C1 segment of cervical spinal cord (tissue), 14 donors: ENCODE measurements at regions not wholly inside any gene's neighbourhood (a gene's known extent, or its start where the extent isn't known, plus 50 kb on each side); places are given as distances from the start of the nearest gene placed in this dataset.

Experiments
- DNase-seq, 14 donors: peaks; one replicate each; lab custom pipeline; 2025; lab: John Stamatoyannopoulos, UW

DNA sequence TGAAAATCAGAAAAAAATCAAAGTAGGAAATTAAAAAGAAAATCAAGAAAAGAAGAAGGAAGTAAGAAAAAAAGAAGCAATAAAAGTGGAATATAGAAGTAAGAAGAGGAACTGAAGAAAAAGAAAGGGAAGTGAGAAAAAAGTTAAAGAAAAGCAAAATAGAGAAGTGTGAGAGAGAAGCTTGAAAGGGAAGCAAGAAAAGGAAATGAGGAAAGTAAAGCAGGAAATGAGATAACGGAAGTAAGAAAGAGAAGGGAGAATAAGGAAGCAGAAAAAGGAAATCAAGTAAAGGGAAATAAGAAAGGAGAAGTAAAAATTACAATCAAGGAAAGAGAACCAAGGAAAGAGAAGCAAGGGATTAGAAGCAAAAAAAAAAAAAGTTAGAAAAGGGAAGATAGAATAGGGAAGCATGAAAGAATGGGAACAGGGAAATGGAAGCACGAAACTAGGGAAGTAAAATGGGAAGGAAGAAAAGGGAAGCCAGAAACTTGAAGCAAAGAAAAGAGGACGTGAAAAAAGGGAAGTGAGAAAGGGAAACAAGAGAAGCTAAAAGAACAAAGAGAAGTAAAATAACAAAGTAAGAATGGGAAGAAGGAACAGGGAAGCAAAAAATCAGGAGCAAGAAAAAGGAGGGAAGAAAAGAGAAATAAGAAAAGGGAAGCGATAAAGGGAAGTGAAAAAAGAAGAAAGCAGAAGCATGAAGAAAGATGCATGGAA is 243.3 kb upstream of the NCKAP5 start:
- DNase-seq = no peak

DNA sequence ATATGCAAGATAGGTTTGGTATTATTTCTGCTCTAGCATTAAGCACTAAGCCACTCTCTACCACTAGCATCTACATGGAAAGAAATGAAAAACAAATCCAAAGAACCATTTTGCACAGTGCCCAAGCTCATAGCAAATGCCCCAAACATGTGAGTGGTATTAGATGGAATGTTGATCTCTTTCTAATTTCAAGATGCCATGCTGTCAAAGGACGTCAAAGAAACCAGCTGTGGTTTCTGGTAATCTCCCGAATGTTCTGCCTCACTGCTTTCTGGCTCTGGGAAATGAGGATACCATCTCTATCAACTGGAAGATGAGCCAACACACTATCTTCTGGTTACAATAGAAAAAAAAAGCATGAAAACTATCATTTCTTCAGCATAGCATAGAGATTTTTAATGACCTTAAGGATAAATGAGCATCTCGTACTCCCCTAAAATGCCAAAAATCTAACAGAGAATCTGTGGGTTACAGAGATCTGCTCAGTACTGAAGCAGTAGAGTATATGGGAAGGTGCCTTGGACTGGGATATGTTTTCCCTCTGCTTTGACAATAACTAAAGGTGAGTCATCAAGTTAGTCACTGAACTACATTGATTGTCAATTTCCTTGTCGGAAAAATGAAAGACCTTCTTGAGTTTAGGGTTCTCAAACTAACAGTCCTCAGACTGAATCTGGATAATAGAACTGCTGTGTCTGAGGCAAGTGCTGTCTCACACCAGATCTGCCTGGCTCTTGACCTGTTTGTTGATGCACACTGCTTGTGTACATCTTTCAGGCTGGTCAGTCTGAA is 244.8 kb upstream of the NCKAP5 start:
- DNase-seq = no peak

- DNase-seq = no peak
Measured at GRCh38 chr2:133814890-133815289, 246.6 kb upstream of the NCKAP5 start.

DNA sequence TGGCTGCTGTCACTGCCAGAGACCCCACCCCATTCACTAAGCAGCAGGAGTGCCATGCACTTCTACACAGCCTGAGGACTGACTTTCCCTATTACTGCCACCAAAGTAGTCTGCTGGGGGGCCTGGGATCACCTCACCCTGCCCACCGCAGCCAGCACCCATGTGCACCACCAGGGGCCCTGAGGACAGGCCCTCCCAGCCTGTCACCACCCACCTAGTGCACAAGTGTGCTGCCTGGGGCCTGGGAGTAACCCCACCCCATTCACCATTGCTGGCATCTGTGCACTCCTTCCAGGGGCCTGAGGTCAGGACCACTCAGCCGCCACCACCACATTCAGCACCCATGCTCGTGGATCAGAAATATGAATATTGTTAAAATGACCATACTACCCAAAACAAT is 247.8 kb upstream of the NCKAP5 start:
- no peak for DNase-seq

GRCh38 chr2:133817680-133818566 is 249.7 kb upstream of the NCKAP5 start:
- DNase-seq = no peak

DNA sequence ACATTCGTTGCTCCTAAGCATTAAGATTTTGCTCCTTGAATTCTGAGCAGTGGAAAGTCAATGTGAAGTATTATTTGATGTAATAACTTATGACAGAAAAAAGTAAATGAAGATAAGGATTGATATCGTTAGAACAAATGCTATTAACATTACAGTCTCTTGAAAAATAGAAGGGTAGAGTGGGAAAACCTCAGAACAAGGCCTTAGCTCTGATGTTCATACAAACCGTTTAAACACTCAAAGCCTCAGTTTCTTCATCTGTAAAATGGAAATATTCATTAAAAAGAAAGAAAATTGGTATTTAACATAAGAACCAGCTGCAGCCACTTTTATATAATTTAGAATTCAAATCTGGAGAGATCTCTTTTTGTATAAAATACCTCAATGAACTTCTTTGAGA is 250.4 kb upstream of the NCKAP5 start:
- no peak for DNase-seq

DNA sequence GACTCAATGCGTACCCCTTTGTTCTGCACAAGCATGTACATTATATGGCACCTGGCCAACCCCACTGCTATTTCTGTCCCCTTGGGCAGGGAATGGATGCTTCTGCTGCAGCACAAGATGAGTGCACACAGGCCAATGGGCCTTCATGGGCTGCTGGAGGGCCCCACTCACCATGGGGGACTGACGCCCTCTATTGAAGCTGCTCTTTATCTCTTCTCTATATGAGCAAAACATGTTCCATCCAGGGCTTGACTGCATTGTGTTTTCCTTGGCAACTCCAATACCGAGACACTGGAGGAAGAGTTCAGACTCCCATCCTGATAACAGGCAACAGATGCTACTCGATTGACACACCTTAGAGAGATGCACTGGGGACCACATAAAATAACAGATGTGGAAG is 251.6 kb upstream of the NCKAP5 start:
- DNase-seq = no peak

DNA sequence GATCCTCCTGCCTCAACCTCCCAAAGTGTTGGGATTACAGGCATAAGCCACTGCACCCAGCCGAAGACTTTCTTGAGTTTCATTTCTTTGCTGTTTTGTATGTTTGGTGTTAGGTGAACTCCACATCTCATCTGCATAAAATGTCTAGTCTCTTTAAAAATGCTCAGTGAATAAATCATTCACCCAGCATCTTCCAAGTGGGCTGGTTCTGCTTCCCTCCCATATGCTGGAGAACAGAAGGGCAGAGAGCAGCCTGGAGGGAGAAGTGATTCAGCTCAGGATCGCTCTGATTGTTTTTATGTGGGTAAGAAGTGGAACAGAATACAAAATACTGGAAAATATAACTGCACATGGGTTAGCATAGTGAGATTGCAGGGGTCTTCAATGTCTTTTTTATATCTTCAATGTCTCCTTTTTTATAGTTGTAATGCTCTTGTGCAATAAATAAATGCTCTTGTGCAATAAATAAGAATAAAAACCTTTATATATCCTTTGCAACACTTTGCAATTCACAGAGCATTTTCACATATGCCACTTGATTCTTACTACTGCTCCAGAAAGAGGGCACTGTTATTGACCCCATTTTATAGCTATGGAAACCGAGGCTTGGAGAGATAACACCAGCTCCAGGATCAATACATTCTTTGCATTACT is 253.0 kb upstream of the NCKAP5 start:
- no peak for DNase-seq

DNA sequence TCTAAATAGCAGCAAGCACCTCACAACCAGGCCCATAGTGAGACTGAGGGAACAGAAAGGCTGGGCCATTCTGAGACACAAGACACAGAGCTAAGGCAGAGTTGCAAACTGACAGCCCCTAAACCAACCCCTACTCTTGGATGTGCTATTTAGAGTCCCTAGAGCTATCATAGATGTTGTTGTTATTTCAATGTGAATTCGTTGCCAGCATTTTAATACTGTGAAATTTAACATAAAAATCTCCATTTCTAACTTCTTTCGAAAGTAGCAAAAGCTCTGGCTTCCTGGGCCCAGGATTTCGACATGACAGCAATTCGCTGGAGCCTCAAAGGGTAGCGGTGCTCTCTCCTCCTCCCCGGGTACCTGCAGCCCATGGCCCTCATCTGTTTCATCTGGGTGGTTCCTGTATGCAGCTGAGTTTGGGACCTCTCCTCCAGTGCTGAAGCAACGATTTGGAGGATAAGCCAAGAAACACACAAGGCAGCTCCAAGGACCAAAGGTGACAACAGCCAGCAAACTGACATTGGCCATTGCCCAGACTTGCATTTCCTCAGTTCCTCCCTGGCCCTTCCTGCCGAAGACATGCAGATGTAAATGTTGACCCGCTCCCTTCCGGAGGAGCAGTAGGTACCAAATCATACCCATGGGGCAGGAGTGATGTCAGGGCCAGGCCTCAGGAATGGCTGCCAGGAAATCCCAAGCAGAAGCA is 254.4 kb upstream of the NCKAP5 start:
- no peak for DNase-seq

DNA sequence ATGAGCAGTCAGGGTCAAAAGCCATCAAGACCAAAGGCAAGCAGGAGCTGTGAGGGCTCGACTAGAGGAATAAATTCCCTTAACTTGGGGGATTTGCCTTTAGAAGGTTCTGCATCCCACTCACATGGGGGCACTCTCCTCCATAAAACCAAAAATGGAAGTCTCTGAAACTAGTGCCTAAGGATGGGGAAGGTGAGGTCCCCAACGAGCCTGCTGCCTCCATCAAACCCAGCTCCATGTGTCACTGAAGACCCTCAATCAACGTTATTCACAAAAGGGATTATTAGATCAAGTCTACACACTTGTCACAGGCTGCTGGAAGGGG is 254.9 kb upstream of the NCKAP5 start:
- DNase-seq = no peak

DNA sequence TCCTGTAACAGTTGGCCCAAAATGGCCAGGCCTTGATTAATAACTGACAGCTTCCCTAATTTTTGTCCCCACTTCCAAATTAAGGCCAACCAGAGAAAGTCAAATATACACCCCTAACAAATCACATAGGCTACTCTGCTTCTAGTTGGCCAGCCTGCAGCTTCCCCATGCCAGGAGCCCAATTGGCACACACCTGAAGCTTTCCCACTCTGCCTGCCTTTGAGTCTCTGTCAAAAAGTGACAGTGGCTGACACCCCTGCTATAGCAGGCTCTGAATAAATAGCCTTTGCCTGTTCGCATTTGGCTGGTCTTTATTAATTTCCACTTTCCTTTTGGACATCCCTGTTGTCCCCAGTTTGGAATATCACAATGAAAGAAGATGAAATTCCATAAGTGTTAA is 256.6 kb upstream of the NCKAP5 start:
- DNase-seq = no peak

DNA sequence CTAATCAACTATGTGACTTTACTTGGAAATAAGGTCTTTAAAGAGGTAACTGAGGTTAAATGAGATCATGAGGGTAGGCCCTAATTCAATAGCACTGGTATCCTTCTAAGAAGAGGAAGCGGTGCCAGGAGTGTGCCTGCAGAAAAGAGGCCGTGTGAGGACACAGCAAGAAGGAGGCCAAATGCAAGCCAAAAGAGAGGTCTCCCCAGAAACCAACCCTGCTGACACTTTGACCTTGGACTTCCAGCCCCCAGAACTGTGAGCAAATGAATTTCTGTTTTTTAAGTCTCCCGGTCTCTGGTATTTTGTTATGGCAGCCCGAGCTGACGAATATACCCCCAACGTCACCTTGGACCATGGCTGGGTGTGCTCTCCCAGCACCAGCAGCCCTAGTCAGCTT is 257.5 kb upstream of the NCKAP5 start:
- no peak for DNase-seq

DNA sequence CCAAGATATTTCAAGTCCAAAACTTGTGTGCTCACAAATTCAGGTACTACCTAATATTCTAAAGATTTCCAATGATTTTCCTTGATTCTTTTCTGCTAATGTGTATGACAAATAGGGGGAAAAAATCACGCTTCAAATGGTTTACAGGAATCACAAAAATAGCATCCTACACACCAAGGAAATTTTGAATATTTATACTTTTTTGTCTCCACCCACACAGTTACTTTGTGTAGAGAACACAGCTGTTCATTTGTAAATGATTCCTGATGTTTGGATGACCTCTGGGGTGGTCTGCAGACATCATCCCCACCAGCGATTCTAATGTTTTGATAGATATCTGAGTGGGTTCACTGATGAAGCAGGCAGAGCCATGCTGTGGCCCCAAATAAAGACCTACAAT is 260.6 kb upstream of the NCKAP5 start:
- DNase-seq = no peak

DNA sequence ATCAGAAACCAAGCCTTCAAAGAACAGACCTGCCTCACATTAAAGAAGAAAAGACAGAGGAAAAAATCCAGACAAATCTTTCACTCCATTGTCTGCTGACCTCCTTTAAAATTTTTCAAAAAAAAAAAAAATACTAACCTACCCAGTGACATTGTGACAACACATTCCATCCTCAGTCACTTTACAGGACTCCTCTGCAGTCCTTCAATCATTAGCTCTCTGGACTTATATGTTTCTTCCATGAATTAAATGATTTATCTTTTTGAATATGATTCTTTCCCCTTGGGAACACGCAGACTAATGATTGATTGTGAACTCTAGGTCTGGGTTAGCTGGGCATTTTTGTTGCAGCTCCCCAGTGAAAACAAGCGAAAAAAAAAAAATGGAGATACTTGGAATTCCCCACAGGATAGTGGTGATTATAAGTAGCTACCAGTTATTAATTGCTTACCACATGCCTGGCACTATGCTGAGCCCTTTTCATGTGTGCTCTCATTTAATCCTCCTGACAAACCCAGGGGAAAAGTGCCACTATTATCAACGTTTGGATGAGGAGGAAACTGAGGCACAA is 261.3 kb upstream of the NCKAP5 start:
- no peak for DNase-seq

DNA sequence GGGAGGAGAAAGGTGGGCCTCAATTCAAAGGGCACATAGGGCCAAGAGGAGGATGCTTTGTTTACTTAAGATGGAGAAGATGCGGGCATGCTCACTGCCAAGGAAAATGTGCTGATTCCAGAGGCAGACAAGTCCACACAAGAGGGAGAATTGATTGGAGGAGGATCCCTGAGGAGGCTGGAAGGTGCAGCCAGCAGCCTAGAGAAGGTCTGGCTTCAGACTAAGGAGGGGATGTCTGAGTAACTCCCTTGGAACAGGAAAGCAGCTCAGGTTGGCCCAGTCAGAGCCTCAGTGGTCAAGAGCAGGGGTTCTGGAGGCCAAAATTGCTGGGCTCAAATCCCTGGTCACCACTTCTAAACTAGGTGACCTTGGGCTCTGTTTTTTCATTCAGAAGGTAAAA is 265.5 kb upstream of the NCKAP5 start:
- no peak for DNase-seq

DNA sequence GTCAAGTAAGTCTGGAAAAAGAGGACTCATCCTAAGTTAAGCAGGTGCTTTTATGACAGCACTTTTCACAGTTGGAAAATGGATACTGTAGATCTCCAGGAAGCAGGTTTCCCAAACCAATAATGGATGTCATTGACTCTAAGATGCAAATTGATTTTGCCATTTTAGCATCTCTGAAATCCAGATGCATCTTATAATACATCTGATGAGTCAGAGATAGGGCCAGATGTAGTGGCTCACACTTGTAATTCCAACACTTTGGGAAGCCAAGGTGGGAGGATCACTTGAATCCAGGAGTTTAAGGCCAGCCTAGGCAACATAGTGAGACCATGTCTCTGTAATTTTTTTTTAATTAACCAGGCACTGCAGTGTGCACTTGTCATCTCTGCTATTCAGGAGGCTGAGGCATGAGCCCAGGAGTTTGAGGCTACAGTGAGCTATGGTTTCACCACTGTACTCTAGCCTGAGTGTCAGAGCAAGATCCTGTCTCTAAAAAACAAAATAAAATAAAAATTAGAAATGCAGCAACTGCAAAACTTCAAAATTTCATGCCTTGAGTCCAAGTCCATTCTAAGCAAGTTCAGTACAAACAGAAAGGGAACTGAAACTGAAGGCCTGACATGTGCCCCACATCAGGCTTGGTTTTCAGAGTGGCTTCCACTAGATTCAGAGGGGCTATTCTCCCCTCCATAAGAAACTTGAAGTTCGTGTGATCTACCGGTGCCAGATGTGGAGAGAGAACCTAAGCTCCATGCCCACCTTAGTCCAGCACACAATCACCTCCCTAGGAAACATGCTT is 267.8 kb upstream of the NCKAP5 start:
- DNase-seq = no peak

- DNase-seq = no peak
Measured at GRCh38 chr2:133836691-133837345, 268.6 kb upstream of the NCKAP5 start.

- DNase-seq = peak in 1 of 14 donors; percentile 5
Measured at GRCh38 chr2:133837441-133838094, 269.3 kb upstream of the NCKAP5 start.
